ENCODE measurements at regions not wholly inside any gene's neighbourhood (a gene's known extent, or its start where the extent isn't known, plus 50 kb on each side); places are given as distances from the start of the nearest gene placed in this dataset.

DNA sequence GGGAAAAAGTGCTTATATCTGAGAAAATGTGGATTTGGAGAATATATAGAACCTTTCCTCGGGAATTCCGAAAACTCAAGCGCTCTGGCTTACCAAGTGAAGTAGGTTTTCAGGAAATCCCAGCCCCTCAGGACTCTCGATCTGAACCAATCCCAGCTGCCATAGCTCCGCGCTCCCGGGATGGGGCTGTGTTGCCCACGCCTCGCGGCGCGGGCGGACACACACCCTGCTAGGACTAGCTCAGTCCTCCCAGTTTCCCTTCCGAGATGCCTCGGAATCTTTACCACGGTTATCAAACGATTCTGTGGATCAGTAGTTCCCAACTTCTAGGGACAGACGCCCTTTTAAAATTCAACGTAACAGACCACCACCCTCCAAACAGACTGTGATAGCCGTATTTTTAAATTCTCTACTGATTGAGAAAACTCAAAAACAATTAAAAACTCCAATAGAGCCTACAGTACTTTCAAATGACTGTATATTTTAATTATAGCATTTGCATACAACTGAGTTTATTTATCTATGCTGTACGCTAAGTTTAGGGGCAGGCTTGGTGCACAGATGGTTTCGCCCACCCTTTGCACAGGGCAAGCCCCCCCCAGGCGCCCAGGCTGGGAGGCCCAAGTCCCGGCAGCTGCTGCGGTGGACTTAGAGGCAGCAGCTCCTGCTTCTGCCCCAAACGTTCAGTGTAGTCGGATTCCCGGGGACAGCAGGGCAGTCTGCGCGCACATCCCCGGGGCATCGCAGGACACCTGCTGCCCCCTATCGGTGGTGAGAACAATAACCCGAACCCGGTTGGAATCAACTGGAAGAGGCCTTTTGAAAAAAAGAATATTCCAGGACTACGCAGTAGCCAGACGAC is 52.3 kb downstream of the CCDC54 start:
- TF ChIP-seq, protein P1, sequence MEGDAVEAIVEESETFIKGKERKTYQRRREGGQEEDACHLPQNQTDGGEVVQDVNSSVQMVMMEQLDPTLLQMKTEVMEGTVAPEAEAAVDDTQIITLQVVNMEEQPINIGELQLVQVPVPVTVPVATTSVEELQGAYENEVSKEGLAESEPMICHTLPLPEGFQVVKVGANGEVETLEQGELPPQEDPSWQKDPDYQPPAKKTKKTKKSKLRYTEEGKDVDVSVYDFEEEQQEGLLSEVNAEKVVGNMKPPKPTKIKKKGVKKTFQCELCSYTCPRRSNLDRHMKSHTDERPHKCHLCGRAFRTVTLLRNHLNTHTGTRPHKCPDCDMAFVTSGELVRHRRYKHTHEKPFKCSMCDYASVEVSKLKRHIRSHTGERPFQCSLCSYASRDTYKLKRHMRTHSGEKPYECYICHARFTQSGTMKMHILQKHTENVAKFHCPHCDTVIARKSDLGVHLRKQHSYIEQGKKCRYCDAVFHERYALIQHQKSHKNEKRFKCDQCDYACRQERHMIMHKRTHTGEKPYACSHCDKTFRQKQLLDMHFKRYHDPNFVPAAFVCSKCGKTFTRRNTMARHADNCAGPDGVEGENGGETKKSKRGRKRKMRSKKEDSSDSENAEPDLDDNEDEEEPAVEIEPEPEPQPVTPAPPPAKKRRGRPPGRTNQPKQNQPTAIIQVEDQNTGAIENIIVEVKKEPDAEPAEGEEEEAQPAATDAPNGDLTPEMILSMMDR (IDR thresholded peaks at IDR 0.05; ENCODE audit: low read depth, low read length, missing input control) = peak; percentile 84
- TF ChIP-seq, protein P2, sequence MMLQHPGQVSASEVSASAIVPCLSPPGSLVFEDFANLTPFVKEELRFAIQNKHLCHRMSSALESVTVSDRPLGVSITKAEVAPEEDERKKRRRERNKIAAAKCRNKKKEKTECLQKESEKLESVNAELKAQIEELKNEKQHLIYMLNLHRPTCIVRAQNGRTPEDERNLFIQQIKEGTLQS (IDR thresholded peaks at IDR 0.05) = no peak
- no peak for TF ChIP-seq FOXA2 (IDR thresholded peaks at IDR 0.05)
